IPS DF 19.7 (cell line): ENCODE measurements at regions not wholly inside any gene's neighbourhood (a gene's known extent, or its start where the extent isn't known, plus 50 kb on each side); places are given as distances from the start of the nearest gene placed in this dataset.
"Not testable (repeated sequence)": the region's sequence is repeated elsewhere in the genome, so short reads cannot be mapped to it uniquely, and the experiment has no call there.

Experiments
- DNase-seq: peaks from one replicate; pipeline ENCODE4 v3.0.0-alpha.2; 2013; ENCODE audit warnings: low read depth, low spot score

- DNase-seq = no peak
Observed at GRCh38 chr5:162785673-162786072, 651.7 kb upstream of the CCNG1 start.

GRCh38 chr5:162786234-162786633 is 651.2 kb upstream of the CCNG1 start:
- DNase-seq = no peak

- no peak for DNase-seq
Observed at GRCh38 chr5:162796507-162796906, 640.9 kb upstream of the CCNG1 start.

DNA sequence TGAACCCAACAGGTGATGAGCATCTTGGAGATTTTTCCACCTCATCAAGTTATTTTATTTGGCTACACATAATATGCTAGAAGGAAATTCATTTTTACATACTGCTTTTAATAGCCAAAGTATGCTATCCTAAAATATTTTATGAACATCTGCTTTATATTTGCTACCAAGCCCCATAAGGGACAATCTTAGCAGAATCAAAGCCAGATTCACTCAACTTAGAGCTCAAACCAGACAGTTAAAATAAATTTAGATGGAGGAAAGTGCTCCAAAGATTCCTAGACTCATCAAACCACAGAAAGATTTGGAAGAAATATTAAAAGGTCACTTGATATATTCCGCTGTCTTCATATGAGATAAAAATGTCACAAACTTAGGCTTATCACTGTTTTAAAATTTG is 637.1 kb upstream of the CCNG1 start:
- no peak for DNase-seq

- DNase-seq = no peak
Observed at GRCh38 chr5:162801235-162801634, 636.2 kb upstream of the CCNG1 start.

DNA sequence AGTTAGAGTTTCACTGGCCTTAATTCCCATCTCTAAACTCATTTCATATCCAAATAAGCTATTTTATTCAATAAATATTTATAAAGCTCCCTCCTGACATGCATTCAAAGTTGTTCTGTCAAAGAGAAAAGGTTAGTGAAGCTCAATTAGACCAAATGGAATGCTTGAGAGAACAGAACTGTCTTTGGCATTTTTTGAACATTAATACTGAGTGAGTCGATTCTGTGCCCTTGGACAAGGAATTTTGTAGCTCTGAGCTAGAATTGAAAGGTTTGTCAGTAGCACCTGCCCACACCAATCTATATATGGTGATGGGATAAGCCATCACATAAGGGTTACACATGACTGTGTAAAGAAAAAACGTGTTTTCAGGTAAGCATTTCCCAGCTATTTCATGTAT is 631.2 kb upstream of the CCNG1 start:
- DNase-seq = no peak

DNA sequence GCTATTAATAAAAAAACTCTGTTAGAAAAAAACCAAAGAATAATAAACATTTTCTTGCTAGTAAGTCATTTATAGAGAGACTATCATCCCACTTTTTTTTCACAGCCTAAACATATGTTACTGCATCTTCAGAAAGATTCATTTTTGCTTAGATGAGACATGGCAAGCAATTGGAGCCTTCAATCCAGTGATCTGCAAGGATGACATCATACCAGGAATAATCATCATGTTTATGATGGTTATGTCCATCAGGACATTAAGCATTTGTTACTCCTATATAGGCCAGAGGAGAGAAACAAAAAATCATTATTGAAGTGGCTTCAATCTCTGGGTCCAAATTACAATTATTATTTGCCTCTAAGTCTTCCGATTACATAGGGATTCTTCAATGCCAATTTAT is 626.3 kb upstream of the CCNG1 start:
- no peak for DNase-seq

DNA sequence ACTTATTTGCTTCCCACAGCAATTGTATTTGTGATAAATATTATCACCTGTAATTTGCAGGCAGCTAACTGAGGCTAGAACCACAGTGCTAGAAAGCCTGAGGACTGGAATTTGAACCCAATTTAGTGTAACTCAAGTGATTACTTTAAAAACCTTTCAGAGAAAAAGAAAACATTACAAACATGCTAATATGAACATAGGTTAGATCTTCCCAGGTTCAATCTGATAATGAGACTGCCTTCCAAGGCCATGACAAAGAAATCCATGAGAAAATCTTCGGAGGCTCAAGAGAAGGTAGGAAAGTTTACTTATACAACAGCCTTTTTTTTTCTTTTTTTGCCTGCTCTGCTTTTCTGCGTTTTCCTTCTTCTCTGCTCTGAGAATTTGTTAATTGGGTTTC is 620.6 kb upstream of the CCNG1 start:
- no peak for DNase-seq

DNA sequence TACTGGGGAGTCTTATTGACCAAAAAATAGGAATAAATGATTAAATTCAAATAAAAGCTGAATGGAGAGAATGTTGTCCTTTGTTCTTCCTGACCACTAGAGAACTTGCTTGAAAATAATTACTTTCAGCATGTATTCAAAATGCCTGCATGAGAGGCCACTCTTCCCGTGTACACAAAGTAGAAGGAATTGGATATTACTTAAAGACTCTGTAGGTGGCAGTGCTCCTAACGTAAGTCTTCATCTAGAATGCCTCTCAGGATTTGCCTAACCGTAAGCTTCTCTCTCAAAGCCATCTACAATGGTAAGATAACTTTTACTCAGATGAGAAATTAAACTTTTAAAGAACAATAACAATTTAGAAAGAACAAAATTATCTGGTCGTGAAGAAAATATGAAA is 620.0 kb upstream of the CCNG1 start:
- no peak for DNase-seq

- DNase-seq = not testable (repeated sequence)
Observed at GRCh38 chr5:162821664-162822063, 615.7 kb upstream of the CCNG1 start.

- no peak for DNase-seq
Observed at GRCh38 chr5:162824360-162824759, 613.0 kb upstream of the CCNG1 start.

DNA sequence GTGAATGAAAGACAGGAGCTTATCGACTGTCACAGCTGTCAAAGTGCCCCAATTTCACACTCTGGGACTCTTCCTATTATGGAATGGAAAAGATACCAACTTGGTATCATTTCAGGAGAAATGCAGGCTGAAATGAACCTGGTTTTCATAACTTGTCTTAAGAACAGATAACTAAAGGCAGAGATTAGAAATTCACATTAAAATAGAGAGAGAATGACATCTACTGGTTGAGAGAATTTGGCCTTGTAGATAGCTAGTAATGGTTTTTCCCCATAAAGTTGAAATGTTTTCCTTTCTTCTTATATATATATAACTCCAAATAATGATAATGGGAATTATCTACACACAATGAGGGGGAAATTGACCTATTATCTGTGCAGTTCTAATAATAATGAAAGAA is 600.2 kb upstream of the CCNG1 start:
- DNase-seq = no peak

DNA sequence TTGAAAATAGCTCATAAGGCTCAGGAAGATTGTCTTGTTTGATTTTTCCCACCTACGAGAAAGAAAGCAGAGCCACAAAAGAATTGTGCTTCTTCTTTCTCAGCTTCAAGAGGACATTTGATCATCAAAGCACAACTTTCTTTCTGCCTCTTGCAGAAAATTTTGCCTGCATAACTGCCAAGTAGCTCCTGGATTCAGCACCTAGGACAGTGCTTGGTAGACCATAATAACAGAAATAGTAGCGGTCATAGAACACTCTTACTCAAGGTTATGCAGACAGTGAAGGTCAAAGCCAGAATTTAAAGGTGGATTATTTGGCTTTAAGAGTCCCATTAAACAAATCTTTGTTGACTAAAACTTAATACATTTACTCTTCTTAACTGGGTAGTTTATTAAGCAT is 594.7 kb upstream of the CCNG1 start:
- no peak for DNase-seq

- DNase-seq = no peak
Observed at GRCh38 chr5:162852134-162852533, 585.3 kb upstream of the CCNG1 start.

GRCh38 chr5:162858770-162859169 is 578.6 kb upstream of the CCNG1 start:
- no peak for DNase-seq

GRCh38 chr5:162870966-162871365 is 566.4 kb upstream of the CCNG1 start:
- DNase-seq = no peak

GRCh38 chr5:162882629-162883028 is 554.8 kb upstream of the CCNG1 start:
- DNase-seq = no peak

DNA sequence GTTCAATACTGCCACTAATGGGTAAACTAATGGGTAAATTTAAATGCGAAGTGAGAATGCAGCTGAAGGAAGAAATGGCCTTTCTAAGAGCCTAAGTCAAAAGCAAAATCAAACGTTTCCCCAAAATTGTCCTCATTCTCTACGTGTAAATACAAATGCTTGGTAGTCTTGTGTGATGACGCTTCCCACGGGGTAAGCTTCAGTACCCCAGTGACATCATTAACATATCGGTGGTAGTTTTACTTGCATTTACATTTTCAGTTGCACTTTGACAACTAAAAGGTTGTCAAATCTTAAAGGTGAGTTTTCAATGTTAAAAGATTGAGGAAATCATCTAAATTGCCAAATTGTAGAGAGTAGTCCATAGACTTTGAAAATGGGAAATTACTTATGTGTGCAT is 550.7 kb upstream of the CCNG1 start:
- no peak for DNase-seq

GRCh38 chr5:162888268-162888667 is 549.1 kb upstream of the CCNG1 start:
- no peak for DNase-seq

DNA sequence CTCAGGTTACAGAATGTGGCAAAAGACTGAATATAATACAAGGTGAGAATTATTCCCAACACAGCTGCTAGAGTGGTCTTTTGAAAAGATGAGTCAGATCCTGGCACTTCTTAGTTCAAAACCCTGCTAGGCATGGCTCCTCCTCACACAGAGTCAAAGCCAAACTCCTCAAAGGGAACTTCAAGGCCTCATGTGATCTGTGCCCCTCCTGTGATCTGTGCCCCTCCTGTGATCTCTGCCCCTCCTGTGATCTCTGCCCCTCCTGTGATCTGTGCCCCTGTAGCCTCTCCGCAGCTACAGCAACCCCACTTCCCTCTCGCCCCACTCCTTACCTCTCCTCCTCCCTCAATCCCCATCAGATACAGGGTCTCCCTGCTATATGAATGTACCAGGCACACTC is 525.5 kb upstream of the CCNG1 start:
- no peak for DNase-seq

- no peak for DNase-seq
Observed at GRCh38 chr5:162916368-162916767, 521.0 kb upstream of the CCNG1 start.

DNA sequence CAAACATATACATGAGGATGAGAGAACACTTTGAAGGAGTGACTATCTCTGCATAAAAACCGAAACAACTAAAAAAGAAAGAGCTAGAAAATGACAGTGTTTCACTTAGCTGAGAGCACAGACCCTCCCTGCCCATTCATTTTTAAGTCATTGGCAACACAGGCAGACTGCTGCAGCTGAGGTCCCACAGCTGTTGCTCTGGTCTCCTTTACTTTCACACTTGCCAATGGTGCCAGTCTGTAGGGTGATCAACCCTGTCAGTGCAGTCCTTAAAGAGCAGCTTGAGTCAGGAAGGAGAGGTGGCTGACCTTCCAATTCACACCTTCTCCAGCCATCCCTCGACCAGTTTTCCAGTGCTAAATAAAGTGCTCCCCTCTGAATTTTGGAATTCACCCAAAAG is 508.3 kb upstream of the CCNG1 start:
- DNase-seq = no peak

DNA sequence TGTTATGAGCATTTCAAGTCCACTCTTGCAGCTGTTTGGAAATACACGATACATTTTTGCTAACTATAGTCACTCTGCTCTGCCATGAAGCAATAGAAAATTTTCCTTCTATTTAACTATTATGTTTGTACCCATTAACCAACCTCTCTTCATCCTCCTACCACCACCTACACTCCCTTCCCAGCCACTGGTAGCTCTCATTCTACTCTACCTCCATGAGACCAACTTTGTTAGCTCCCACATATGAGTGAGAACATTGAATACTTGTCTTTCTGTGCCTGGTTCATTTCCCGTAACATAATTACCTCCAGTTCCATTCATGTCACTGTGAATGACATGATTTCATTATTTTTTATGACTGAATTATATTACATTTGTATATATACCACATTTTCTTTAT is 505.9 kb upstream of the CCNG1 start:
- no peak for DNase-seq

DNA sequence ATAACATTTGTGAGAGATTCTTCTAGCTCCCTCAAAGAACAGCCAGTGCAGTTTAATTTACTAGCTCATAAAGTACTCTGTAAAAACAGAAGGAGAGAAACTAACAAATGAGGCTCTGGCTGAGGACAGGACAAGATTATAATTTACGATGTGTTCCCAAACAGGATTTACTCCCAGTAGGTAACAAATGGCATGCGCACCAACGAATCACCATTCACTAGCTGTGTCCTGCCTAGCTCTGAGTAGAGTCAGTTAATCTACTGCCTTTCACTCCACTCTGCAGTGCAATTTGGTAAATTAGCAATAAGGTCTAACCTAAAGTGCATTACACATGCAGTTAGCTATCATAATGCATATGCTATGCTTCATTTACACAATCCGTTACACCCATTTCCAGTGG is 497.4 kb upstream of the CCNG1 start:
- no peak for DNase-seq

DNA sequence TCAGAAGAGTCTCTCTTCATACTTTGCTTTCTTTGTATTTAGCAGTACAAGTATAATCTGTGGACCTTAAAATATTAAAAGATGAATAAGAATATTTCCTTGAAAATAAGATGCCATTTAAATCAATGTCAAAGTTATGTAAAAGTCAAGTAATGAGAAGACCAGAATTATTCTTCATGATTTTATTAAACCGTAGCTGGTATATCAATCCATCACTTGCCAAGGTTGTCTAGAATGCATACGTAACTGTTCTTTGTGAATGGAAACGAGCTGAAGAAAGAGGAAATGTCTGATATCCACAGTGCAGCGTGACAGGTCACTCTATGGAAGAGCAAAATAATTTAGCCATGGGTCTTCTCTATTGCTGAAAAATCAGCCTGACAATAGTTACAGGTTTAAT is 488.7 kb upstream of the CCNG1 start:
- DNase-seq = no peak
